Stomach (tissue), 4 donors: ENCODE measurements at regions not wholly inside any gene's neighbourhood (a gene's known extent, or its start where the extent isn't known, plus 50 kb on each side); places are given as distances from the start of the nearest gene placed in this dataset.

Source experiments
- CTCF ChIP-seq, 7 experiments: fragments of 450-650 bp in 4 of 7; fragments of 200-600 bp in 3 of 7; sonication (generic) in 3 of 7; IDR thresholded peaks; one replicate each; pipeline ENCODE4 v1.5.1; 2016 to 2019; ENCODE audit warnings: antibody characterized with exemption in 7 of 7, control low read depth in 2 of 7, mild to moderate bottlenecking in 1 of 7
- EP300 ChIP-seq: sonication (generic); formaldehyde crosslinking; IDR thresholded peaks from one replicate; pipeline ENCODE4 v1.6.1; 2017; ENCODE audit warnings: antibody characterized with exemption
- POLR2A ChIP-seq, 4 donors: fragments of 450-650 bp; IDR thresholded peaks; one replicate each; pipeline ENCODE4 v1.6.1; 2016; ENCODE audit warnings: antibody characterized with exemption in 4 of 4, control low read depth in 2 of 4, mild to moderate bottlenecking in 1 of 4, moderate library complexity in 1 of 4
- POLR2AphosphoS5 ChIP-seq, 3 donors: sonication (generic); formaldehyde crosslinking; IDR thresholded peaks; one replicate each; pipeline ENCODE4 v1.6.1; 2016; ENCODE audit warnings: antibody characterized with exemption in 3 of 3

- TF ChIP-seq POLR2A (IDR thresholded peaks at IDR 0.05) = no peak
- TF ChIP-seq EP300 = no peak
- TF ChIP-seq CTCF (IDR thresholded peaks at IDR 0.05) = no peak
- no peak for TF ChIP-seq POLR2AphosphoS5 (IDR thresholded peaks at IDR 0.05)
These were observed 922.0 kb upstream of the NRXN1 start for GRCh38 chr2:51953931-51954330.
